ENCODE measurements at regions not wholly inside any gene's neighbourhood (a gene's known extent, or its start where the extent isn't known, plus 50 kb on each side); places are given as distances from the start of the nearest gene placed in this dataset.

GRCh38 chr15:31822463-31822862, 207.9 kb upstream of the CHRNA7 start:
- no peaks in the 10 kb centered on the region for H3K27me3 Mint-ChIP-seq (ENCODE audit: low read depth)
- H3K36me3 Mint-ChIP-seq (ENCODE audit: low read depth), result peaks cover 5% of the 10 kb centered on the region
- no peak for DNase-seq (ENCODE audit: low read depth, low spot score)
- H3K4me3 Mint-ChIP-seq, result no peak overlapping the region
- no peak overlapping the region for H3K27ac Mint-ChIP-seq (ENCODE audit: unreplicated experiment)
- peaks cover 5% of the 10 kb centered on the region for H3K9me3 Mint-ChIP-seq
- H3K4me1 Mint-ChIP-seq, result no peaks in the 10 kb centered on the region
- no peak for TF ChIP-seq CTCF (conservative IDR thresholded peaks at IDR 0.05)

- TF ChIP-seq CTCF (conservative IDR thresholded peaks at IDR 0.05), result no peak
- no peak overlapping the region for H3K27ac Mint-ChIP-seq (ENCODE audit: unreplicated experiment)
Observed at GRCh38 chr15:31824024-31824423, 206.3 kb upstream of the CHRNA7 start.

GRCh38 chr15:31828594-31828993, 201.7 kb upstream of the CHRNA7 start:
- peaks cover 9% of the 10 kb centered on the region for H3K9me3 Mint-ChIP-seq
- H3K27ac Mint-ChIP-seq (ENCODE audit: unreplicated experiment), result no peak overlapping the region
- peaks cover 9% of the 10 kb centered on the region for H3K36me3 Mint-ChIP-seq (ENCODE audit: low read depth)
- H3K4me1 Mint-ChIP-seq, result no peaks in the 10 kb centered on the region
- no peak for TF ChIP-seq CTCF (conservative IDR thresholded peaks at IDR 0.05)
- no peaks in the 10 kb centered on the region for H3K27me3 Mint-ChIP-seq (ENCODE audit: low read depth)
- DNase-seq (ENCODE audit: low read depth, low spot score), result no peak
- H3K4me3 Mint-ChIP-seq, result no peak overlapping the region

More at GRCh38 chr15:31824024-31824423, 206.3 kb upstream of the CHRNA7 start:
- Mint-ChIP-seq H3K4me3 (no peak overlapping the region), H3K27me3 (ENCODE audit: low read depth) (no peaks in the 10 kb centered on the region), H3K9me3 (peaks cover 5% of the 10 kb centered on the region), H3K36me3 (ENCODE audit: low read depth) (peaks cover 5% of the 10 kb centered on the region), H3K4me1 (no peaks in the 10 kb centered on the region)
- DNase-seq (ENCODE audit: low read depth, low spot score), result no peak

GRCh38 chr15:31830591-31830990, 199.7 kb upstream of the CHRNA7 start:
- Mint-ChIP-seq H3K27me3 (ENCODE audit: low read depth) (no peaks in the 10 kb centered on the region), H3K4me3 (no peak overlapping the region), H3K27ac (ENCODE audit: unreplicated experiment) (no peak overlapping the region), H3K36me3 (ENCODE audit: low read depth) (peaks cover 7% of the 10 kb centered on the region), H3K4me1 (no peaks in the 10 kb centered on the region), H3K9me3 (peaks cover 9% of the 10 kb centered on the region)
- TF ChIP-seq CTCF (conservative IDR thresholded peaks at IDR 0.05), result no peak
- no peak for DNase-seq (ENCODE audit: low read depth, low spot score)

- peaks cover 7% of the 10 kb centered on the region for H3K36me3 Mint-ChIP-seq (ENCODE audit: low read depth)
- no peaks in the 10 kb centered on the region for H3K27me3 Mint-ChIP-seq (ENCODE audit: low read depth)
- TF ChIP-seq CTCF (conservative IDR thresholded peaks at IDR 0.05), result no peak
- no peak overlapping the region for H3K4me3 Mint-ChIP-seq
- H3K9me3 Mint-ChIP-seq, result peaks cover 9% of the 10 kb centered on the region
- H3K4me1 Mint-ChIP-seq, result no peaks in the 10 kb centered on the region
- DNase-seq (ENCODE audit: low read depth, low spot score), result no peak
- H3K27ac Mint-ChIP-seq (ENCODE audit: unreplicated experiment), result no peak overlapping the region
Observed at GRCh38 chr15:31831596-31831995, 198.7 kb upstream of the CHRNA7 start.

- peaks cover 7% of the 10 kb centered on the region for H3K9me3 Mint-ChIP-seq
- no peaks in the 10 kb centered on the region for H3K4me1 Mint-ChIP-seq
- no peak for DNase-seq (ENCODE audit: low read depth, low spot score)
- TF ChIP-seq CTCF (conservative IDR thresholded peaks at IDR 0.05), result no peak
- no peaks in the 10 kb centered on the region for H3K27me3 Mint-ChIP-seq (ENCODE audit: low read depth)
- H3K27ac Mint-ChIP-seq (ENCODE audit: unreplicated experiment), result no peak overlapping the region
- peaks cover 5% of the 10 kb centered on the region for H3K36me3 Mint-ChIP-seq (ENCODE audit: low read depth)
- no peak overlapping the region for H3K4me3 Mint-ChIP-seq
Observed at GRCh38 chr15:31834654-31835053, 195.7 kb upstream of the CHRNA7 start.

All from neural crest cell (in vitro differentiated cells).